ENCODE measurements at regions not wholly inside any gene's neighbourhood (a gene's known extent, or its start where the extent isn't known, plus 50 kb on each side); places are given as distances from the start of the nearest gene placed in this dataset.

DNA sequence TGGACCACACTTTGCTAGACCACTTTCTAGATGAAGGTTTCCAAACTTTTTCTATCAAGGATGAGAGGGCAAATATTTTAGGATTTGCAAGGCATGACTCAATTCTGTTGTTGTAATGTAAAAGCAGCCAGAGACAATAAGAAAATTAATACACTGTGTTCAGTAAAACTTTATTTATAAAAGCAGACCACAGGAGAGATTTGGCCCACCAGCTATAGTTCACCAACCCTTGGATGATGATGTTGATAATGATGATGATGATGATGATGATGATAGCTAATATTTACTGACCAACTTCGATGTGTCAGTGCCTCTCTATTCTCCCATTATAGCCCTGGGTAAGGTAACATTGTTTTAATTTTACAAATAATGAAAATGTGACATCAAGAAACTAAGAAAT lies 156.5 kb downstream of the BTG1 start:
- Histone ChIP-seq H3K9ac (ENCODE audit: insufficient read length, low read depth) (no peak overlapping the region), H3K9me3 (ENCODE audit: insufficient read depth, low read length) (no peaks in the 10 kb centered on the region), H3K4me1 (ENCODE audit: insufficient read depth, insufficient read length) (peaks cover 4% of the 10 kb centered on the region), H3K4me3 (ENCODE audit: insufficient read length, low read depth) (no peak overlapping the region), H3K36me3 (ENCODE audit: insufficient read depth, insufficient read length, low read length) (no peaks in the 10 kb centered on the region), H3K27me3 (ENCODE audit: insufficient read depth, insufficient read length) (no peaks in the 10 kb centered on the region)
- TF ChIP-seq YY1 (IDR thresholded peaks at IDR 0.05; ENCODE audit: insufficient read depth, insufficient read length) = no peak
- DNase-seq (ENCODE audit: low read depth, low spot score) = no peak

DNA sequence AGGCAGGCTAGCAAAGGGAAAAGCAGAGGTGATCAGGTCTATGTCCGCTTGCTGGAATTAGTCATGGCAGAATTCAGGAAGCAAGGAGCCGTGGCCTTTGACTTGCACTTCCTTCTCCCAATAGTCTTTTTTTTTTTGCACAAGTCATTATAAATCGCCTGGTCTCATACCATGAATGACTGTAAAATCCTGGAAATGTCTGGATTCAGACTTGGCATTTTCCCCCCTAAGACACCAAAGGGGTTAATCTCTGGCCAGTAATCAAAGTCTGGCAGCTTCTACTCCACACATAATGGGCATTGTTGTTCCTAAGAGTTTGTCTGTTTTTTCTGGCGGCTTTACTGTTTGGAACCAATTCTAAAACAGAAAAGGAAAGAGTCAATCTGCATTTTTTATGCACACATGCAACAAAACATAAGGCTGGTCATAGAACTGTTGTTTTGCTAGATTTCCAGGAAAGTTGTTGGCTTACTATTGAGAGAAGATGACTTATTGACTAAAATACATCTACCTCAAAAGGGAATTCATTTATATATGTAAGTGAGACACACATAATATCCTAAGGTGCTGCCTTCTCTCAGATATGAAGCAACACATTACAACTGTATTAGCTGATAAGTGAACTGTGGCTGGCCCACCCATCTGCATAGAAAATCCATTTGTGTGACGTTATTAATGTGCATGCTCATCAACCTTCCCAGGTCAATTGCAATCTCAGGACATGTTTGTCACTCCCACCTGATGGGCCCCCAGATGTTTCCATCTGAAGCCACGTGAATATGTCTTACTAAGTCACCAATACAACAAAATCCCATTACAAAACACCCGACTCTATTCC lies 157.3 kb downstream of the BTG1 start:
- no peaks in the 10 kb centered on the region for H3K9me3 ChIP-seq (ENCODE audit: insufficient read depth, low read length)
- no peaks in the 10 kb centered on the region for H3K27me3 ChIP-seq (ENCODE audit: insufficient read depth, insufficient read length)
- no peaks in the 10 kb centered on the region for H3K36me3 ChIP-seq (ENCODE audit: insufficient read depth, insufficient read length, low read length)
- no peak for DNase-seq (ENCODE audit: low read depth, low spot score)
- no peak for TF ChIP-seq YY1 (IDR thresholded peaks at IDR 0.05; ENCODE audit: insufficient read depth, insufficient read length)
- no peak for TF ChIP-seq ZNF274 (IDR thresholded peaks at IDR 0.05; ENCODE audit: low read depth, low read length)
- TF ChIP-seq SUZ12 (IDR thresholded peaks at IDR 0.05; ENCODE audit: extremely low read depth, insufficient read depth, insufficient read length) = no peak
- H3K4me1 ChIP-seq (ENCODE audit: insufficient read depth, insufficient read length) = peaks cover 4% of the 10 kb centered on the region
- H3K9ac ChIP-seq (ENCODE audit: insufficient read length, low read depth) = no peak overlapping the region
- no peak overlapping the region for H3K4me3 ChIP-seq (ENCODE audit: insufficient read length, low read depth)

DNA sequence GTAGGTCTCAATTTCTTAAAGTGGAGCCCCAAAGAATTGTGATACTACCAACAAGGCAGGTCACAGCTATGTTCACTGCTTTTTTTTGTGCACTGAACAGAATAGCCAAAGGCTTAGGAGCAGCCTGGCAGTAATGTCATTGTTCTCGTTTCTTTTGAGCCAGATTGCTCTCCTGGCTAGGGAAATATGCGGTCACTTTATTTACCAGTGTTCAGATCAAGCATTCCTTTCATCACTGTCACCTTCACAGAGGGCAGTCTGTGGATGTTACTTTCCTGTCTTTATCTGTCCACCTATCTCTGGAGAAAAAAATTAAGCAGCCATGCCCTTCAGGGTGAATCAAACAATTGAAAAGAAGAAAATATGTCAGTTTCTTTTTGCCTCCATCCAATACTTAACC lies 159.6 kb downstream of the BTG1 start:
- no peak overlapping the region for H3K4me3 ChIP-seq (ENCODE audit: insufficient read length, low read depth)
- H3K4me1 ChIP-seq (ENCODE audit: insufficient read depth, insufficient read length) = peaks cover 4% of the 10 kb centered on the region
- H3K9ac ChIP-seq (ENCODE audit: insufficient read length, low read depth) = no peak overlapping the region
- no peak for DNase-seq (ENCODE audit: low read depth, low spot score)
- TF ChIP-seq YY1 (IDR thresholded peaks at IDR 0.05; ENCODE audit: insufficient read depth, insufficient read length) = no peak
- H3K36me3 ChIP-seq (ENCODE audit: insufficient read depth, insufficient read length, low read length) = no peaks in the 10 kb centered on the region
- H3K9me3 ChIP-seq (ENCODE audit: insufficient read depth, low read length) = no peaks in the 10 kb centered on the region
- H3K27me3 ChIP-seq (ENCODE audit: insufficient read depth, insufficient read length) = no peaks in the 10 kb centered on the region

DNA sequence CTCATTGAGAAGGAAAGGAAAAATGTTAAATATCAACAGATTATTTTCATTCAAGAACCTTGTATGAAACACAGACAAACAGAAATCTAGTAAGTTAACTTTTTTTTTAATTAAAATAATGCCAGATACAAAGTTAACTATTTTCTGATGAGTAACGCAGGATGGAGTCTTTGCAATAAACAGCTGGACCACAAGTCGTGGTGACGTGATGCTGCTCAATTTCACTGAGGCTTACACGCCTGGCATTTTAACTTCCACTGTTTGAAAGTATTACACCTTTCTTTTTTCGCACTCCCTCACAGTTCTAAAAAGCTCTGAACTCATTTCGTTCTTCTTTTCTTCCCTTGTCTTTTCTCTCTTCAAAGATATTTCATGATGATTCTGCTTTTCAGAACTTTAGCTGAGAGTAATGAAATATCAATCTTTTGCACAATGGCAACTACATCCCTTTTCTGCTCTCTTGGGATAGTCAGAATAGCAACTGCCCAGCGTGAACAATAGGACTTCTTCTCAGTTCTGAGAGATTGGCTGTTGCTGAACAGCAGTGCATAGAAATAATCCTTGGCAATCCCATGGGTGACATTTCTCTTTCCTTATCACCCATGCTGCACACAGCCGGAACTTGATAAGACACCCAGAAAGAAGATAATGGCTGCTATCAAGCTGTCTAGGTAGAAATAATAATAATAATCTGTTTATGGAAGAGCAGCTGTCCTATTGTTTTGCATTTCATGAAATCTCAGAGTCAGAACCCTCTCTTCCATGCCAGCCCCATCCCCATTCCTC lies 160.5 kb downstream of the BTG1 start:
- DNase-seq (ENCODE audit: low read depth, low spot score) = no peak
- TF ChIP-seq SUZ12 (IDR thresholded peaks at IDR 0.05; ENCODE audit: extremely low read depth, insufficient read depth, insufficient read length) (no peak), ZNF274 (IDR thresholded peaks at IDR 0.05; ENCODE audit: low read depth, low read length) (no peak), YY1 (IDR thresholded peaks at IDR 0.05; ENCODE audit: insufficient read depth, insufficient read length) (no peak)

GRCh38 chr12:91984556-91984955 lies 161.1 kb downstream of the BTG1 start:
- Histone ChIP-seq H3K4me3 (ENCODE audit: insufficient read length, low read depth) (no peak overlapping the region), H3K27me3 (ENCODE audit: insufficient read depth, insufficient read length) (no peaks in the 10 kb centered on the region), H3K9ac (ENCODE audit: insufficient read length, low read depth) (no peak overlapping the region), H3K36me3 (ENCODE audit: insufficient read depth, insufficient read length, low read length) (no peaks in the 10 kb centered on the region), H3K4me1 (ENCODE audit: insufficient read depth, insufficient read length) (peaks cover 4% of the 10 kb centered on the region), H3K9me3 (ENCODE audit: insufficient read depth, low read length) (no peaks in the 10 kb centered on the region)
- DNase-seq (ENCODE audit: low read depth, low spot score) = no peak
- TF ChIP-seq ZNF274 (IDR thresholded peaks at IDR 0.05; ENCODE audit: low read depth, low read length) = no peak
- no peak for TF ChIP-seq SUZ12 (IDR thresholded peaks at IDR 0.05; ENCODE audit: extremely low read depth, insufficient read depth, insufficient read length)
- no peak for TF ChIP-seq YY1 (IDR thresholded peaks at IDR 0.05; ENCODE audit: insufficient read depth, insufficient read length)

More for the DNA sequence above, 160.5 kb downstream of the BTG1 start:
- peaks cover 4% of the 10 kb centered on the region for H3K4me1 ChIP-seq (ENCODE audit: insufficient read depth, insufficient read length)
- H3K9ac ChIP-seq (ENCODE audit: insufficient read length, low read depth) = no peak overlapping the region
- H3K36me3 ChIP-seq (ENCODE audit: insufficient read depth, insufficient read length, low read length) = no peaks in the 10 kb centered on the region
- no peaks in the 10 kb centered on the region for H3K9me3 ChIP-seq (ENCODE audit: insufficient read depth, low read length)
- no peak overlapping the region for H3K4me3 ChIP-seq (ENCODE audit: insufficient read length, low read depth)
- no peaks in the 10 kb centered on the region for H3K27me3 ChIP-seq (ENCODE audit: insufficient read depth, insufficient read length)

DNA sequence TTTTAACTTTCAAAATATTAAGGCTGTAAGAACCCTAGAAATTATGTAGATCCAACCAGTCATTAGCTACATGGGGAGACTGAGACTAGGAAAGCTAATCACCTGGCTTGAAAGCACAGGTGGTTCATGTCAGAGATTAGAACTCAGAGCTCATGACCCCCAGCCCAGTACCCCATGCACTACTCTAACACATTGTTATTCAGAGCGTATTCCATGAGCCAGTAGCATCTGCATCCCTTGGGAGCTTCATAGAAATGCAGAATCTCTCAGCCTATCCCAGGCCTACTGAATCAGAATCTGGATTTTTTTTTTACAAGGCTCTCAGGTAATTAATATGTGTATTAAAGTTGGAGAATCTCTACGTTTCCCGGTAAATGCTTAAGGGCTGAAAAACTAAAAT lies 161.7 kb downstream of the BTG1 start:
- no peaks in the 10 kb centered on the region for H3K9me3 ChIP-seq (ENCODE audit: insufficient read depth, low read length)
- H3K36me3 ChIP-seq (ENCODE audit: insufficient read depth, insufficient read length, low read length) = no peaks in the 10 kb centered on the region
- peaks cover 4% of the 10 kb centered on the region for H3K4me1 ChIP-seq (ENCODE audit: insufficient read depth, insufficient read length)
- no peak overlapping the region for H3K9ac ChIP-seq (ENCODE audit: insufficient read length, low read depth)
- DNase-seq (ENCODE audit: low read depth, low spot score) = peak; percentile 32
- no peaks in the 10 kb centered on the region for H3K27me3 ChIP-seq (ENCODE audit: insufficient read depth, insufficient read length)
- TF ChIP-seq YY1 (IDR thresholded peaks at IDR 0.05; ENCODE audit: insufficient read depth, insufficient read length) = no peak
- no peak for TF ChIP-seq ZNF274 (IDR thresholded peaks at IDR 0.05; ENCODE audit: low read depth, low read length)
- no peak for TF ChIP-seq SUZ12 (IDR thresholded peaks at IDR 0.05; ENCODE audit: extremely low read depth, insufficient read depth, insufficient read length)
- no peak overlapping the region for H3K4me3 ChIP-seq (ENCODE audit: insufficient read length, low read depth)

- H3K4me3 ChIP-seq (ENCODE audit: insufficient read length, low read depth) = no peak overlapping the region
- no peaks in the 10 kb centered on the region for H3K27me3 ChIP-seq (ENCODE audit: insufficient read depth, insufficient read length)
- no peak overlapping the region for H3K9ac ChIP-seq (ENCODE audit: insufficient read length, low read depth)
- no peaks in the 10 kb centered on the region for H3K36me3 ChIP-seq (ENCODE audit: insufficient read depth, insufficient read length, low read length)
- TF ChIP-seq SUZ12 (IDR thresholded peaks at IDR 0.05; ENCODE audit: extremely low read depth, insufficient read depth, insufficient read length) (no peak), YY1 (IDR thresholded peaks at IDR 0.05; ENCODE audit: insufficient read depth, insufficient read length) (no peak), ZNF274 (IDR thresholded peaks at IDR 0.05; ENCODE audit: low read depth, low read length) (no peak)
- DNase-seq (ENCODE audit: low read depth, low spot score) = no peak
- peaks cover 4% of the 10 kb centered on the region for H3K4me1 ChIP-seq (ENCODE audit: insufficient read depth, insufficient read length)
- no peaks in the 10 kb centered on the region for H3K9me3 ChIP-seq (ENCODE audit: insufficient read depth, low read length)
Observed at GRCh38 chr12:91982946-91983345, 162.7 kb downstream of the BTG1 start.
